ENCODE measurements at regions not wholly inside any gene's neighbourhood (a gene's known extent, or its start where the extent isn't known, plus 50 kb on each side); places are given as distances from the start of the nearest gene placed in this dataset.

DNA sequence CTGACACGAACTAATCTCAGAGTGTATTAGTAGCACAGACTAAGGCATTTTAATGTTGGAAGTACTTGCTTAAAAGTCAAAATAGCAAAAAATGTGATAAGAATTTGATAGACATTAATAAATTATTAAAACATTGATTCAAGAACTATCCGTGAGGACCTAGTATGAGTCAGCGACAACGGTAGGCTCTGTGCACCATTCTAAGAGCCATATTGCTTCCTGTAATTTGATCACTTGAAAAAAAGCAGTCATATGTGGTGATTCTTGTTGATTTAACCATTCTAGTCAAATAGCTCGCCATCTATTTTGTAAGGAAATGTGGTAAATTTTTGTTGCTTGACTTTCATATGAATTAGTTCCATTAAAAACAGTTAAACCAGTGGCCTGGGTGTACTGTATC, 534.9 kb upstream of the ARRDC4 start:
- Histone ChIP-seq H3K79me2 (ENCODE audit: insufficient read depth, low read length) (no peaks in the 10 kb centered on the region), H3K4me3 (replicated peaks in 1 of 3; ENCODE audit: insufficient read depth in 1 of 3, low read depth in 2 of 3, low read length in 3 of 3) (no peak overlapping the region), H3K9me3 (ENCODE audit: low read length) (peaks cover 77% of the 10 kb centered on the region), H4K20me1 (ENCODE audit: insufficient read depth, low read length) (no peaks in the 10 kb centered on the region), H3K27ac (ENCODE audit: extremely low read length, insufficient read depth, low read length) (no peak overlapping the region), H3K36me3 (replicated peaks in 1 of 2; ENCODE audit: control insufficient read depth in 1 of 2, insufficient read depth in 2 of 2, low read length in 2 of 2) (no peaks in the 10 kb centered on the region), H3K27me3 (ENCODE audit: control insufficient read depth in 1 of 2, insufficient read depth in 2 of 2, low read length in 2 of 2) (no peaks in the 10 kb centered on the region), H3K9ac (ENCODE audit: insufficient read depth, low read depth, low read length) (no peak overlapping the region), H2AFZ (ENCODE audit: low read length) (no peak overlapping the region), H3K4me2 (ENCODE audit: low read depth, low read length) (no peak overlapping the region), H3K4me1 (ENCODE audit: insufficient read depth, low read length) (no peaks in the 10 kb centered on the region)
- FAIRE-seq, result no peak
- no peak for DNase-seq (ENCODE audit: low spot score)
- ATAC-seq, result no peak
- intact Hi-C loops (cut with micrococcal nuclease; ENCODE audit: unreplicated experiment), result no loop called here
- 4% methylated on average over 5 of the region's 5 CpGs for WGBS (ENCODE audit: low lambda C conversion rate)
- in situ Hi-C loops (cut with HindIII; ENCODE audit: extremely low pct_ligation_motif_present, low pct_unique_long_range_greater_than_20kb), result no loop called here
- no TSS peak for BruUV-seq (replicated peaks)
- ChIA-PET CTCF (ENCODE audit: low intra/inter-chr PET ratio, low total read pairs) (no interaction called here), POLR2A (no interaction called here)
- TF ChIP-seq EEA1 (CRISPR knock-in tag; IDR thresholded peaks at IDR 0.05; ENCODE audit: borderline replicate concordance) (no peak), WIZ (CRISPR knock-in tag; IDR thresholded peaks at IDR 0.05) (no peak), SOX6 (IDR thresholded peaks at IDR 0.05) (no peak), SOX6 (CRISPR knock-in tag; IDR thresholded peaks at IDR 0.05) (no peak), HNRNPLL (IDR thresholded peaks at IDR 0.05; ENCODE audit: low read depth, low read length, poor library complexity, severe bottlenecking) (no peak)
- TF ChIP-seq, protein P1, sequence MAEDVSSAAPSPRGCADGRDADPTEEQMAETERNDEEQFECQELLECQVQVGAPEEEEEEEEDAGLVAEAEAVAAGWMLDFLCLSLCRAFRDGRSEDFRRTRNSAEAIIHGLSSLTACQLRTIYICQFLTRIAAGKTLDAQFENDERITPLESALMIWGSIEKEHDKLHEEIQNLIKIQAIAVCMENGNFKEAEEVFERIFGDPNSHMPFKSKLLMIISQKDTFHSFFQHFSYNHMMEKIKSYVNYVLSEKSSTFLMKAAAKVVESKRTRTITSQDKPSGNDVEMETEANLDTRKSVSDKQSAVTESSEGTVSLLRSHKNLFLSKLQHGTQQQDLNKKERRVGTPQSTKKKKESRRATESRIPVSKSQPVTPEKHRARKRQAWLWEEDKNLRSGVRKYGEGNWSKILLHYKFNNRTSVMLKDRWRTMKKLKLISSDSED (CRISPR knock-in tag; IDR thresholded peaks at IDR 0.05), result no peak
- TF ChIP-seq, protein P2, sequence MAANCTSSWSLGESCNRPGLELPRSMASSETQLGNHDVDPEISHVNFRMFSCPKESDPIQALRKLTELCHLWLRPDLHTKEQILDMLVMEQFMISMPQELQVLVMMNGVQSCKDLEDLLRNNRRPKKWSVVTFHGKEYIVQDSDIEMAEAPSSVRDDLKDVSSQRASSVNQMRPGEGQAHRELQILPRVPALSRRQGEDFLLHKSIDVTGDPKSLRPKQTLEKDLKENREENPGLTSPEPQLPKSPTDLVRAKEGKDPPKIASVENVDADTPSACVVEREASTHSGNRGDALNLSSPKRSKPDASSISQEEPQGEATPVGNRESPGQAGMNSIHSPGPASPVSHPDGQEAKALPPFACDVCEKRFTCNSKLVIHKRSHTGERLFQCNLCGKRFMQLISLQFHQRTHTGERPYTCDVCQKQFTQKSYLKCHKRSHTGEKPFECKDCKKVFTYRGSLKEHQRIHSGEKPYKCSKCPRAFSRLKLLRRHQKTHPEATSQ (CRISPR knock-in tag; IDR thresholded peaks at IDR 0.05; ENCODE audit: borderline replicate concordance), result no peak
- TF ChIP-seq, protein P3, sequence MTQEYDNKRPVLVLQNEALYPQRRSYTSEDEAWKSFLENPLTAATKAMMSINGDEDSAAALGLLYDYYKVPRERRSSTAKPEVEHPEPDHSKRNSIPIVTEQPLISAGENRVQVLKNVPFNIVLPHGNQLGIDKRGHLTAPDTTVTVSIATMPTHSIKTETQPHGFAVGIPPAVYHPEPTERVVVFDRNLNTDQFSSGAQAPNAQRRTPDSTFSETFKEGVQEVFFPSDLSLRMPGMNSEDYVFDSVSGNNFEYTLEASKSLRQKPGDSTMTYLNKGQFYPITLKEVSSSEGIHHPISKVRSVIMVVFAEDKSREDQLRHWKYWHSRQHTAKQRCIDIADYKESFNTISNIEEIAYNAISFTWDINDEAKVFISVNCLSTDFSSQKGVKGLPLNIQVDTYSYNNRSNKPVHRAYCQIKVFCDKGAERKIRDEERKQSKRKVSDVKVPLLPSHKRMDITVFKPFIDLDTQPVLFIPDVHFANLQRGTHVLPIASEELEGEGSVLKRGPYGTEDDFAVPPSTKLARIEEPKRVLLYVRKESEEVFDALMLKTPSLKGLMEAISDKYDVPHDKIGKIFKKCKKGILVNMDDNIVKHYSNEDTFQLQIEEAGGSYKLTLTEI (CRISPR knock-in tag; conservative IDR thresholded peaks at IDR 0.05), result no peak
- TF ChIP-seq, protein P4, sequence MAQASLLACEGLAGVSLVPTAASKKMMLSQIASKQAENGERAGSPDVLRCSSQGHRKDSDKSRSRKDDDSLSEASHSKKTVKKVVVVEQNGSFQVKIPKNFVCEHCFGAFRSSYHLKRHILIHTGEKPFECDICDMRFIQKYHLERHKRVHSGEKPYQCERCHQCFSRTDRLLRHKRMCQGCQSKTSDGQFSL (CRISPR knock-in tag; IDR thresholded peaks at IDR 0.05), result no peak
- TF ChIP-seq, protein P5, sequence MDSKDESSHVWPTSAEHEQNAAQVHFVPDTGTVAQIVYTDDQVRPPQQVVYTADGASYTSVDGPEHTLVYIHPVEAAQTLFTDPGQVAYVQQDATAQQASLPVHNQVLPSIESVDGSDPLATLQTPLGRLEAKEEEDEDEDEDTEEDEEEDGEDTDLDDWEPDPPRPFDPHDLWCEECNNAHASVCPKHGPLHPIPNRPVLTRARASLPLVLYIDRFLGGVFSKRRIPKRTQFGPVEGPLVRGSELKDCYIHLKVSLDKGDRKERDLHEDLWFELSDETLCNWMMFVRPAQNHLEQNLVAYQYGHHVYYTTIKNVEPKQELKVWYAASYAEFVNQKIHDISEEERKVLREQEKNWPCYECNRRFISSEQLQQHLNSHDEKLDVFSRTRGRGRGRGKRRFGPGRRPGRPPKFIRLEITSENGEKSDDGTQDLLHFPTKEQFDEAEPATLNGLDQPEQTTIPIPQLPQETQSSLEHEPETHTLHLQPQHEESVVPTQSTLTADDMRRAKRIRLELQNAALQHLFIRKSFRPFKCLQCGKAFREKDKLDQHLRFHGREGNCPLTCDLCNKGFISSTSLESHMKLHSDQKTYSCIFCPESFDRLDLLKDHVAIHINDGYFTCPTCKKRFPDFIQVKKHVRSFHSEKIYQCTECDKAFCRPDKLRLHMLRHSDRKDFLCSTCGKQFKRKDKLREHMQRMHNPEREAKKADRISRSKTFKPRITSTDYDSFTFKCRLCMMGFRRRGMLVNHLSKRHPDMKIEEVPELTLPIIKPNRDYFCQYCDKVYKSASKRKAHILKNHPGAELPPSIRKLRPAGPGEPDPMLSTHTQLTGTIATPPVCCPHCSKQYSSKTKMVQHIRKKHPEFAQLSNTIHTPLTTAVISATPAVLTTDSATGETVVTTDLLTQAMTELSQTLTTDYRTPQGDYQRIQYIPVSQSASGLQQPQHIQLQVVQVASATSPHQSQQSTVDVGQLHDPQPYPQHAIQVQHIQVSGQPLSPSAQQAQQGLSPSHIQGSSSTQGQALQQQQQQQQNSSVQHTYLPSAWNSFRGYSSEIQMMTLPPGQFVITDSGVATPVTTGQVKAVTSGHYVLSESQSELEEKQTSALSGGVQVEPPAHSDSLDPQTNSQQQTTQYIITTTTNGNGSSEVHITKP (CRISPR knock-in tag; IDR thresholded peaks at IDR 0.05; ENCODE audit: low read depth), result no peak
- TF ChIP-seq, protein P6, sequence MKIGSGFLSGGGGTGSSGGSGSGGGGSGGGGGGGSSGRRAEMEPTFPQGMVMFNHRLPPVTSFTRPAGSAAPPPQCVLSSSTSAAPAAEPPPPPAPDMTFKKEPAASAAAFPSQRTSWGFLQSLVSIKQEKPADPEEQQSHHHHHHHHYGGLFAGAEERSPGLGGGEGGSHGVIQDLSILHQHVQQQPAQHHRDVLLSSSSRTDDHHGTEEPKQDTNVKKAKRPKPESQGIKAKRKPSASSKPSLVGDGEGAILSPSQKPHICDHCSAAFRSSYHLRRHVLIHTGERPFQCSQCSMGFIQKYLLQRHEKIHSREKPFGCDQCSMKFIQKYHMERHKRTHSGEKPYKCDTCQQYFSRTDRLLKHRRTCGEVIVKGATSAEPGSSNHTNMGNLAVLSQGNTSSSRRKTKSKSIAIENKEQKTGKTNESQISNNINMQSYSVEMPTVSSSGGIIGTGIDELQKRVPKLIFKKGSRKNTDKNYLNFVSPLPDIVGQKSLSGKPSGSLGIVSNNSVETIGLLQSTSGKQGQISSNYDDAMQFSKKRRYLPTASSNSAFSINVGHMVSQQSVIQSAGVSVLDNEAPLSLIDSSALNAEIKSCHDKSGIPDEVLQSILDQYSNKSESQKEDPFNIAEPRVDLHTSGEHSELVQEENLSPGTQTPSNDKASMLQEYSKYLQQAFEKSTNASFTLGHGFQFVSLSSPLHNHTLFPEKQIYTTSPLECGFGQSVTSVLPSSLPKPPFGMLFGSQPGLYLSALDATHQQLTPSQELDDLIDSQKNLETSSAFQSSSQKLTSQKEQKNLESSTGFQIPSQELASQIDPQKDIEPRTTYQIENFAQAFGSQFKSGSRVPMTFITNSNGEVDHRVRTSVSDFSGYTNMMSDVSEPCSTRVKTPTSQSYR (CRISPR knock-in tag; IDR thresholded peaks at IDR 0.05; ENCODE audit: borderline replicate concordance), result no peak
- TF ChIP-seq, protein P7, sequence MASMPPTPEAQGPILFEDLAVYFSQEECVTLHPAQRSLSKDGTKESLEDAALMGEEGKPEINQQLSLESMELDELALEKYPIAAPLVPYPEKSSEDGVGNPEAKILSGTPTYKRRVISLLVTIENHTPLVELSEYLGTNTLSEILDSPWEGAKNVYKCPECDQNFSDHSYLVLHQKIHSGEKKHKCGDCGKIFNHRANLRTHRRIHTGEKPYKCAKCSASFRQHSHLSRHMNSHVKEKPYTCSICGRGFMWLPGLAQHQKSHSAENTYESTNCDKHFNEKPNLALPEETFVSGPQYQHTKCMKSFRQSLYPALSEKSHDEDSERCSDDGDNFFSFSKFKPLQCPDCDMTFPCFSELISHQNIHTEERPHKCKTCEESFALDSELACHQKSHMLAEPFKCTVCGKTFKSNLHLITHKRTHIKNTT (CRISPR knock-in tag; IDR thresholded peaks at IDR 0.05), result no peak

Data from HepG2 (cell line).